ENCODE measurements at regions not wholly inside any gene's neighbourhood (a gene's known extent, or its start where the extent isn't known, plus 50 kb on each side); places are given as distances from the start of the nearest gene placed in this dataset.

GRCh38 chr2:39514825-39515224 lies 77.7 kb upstream of the MAP4K3 start:
- DNase-seq (ENCODE audit: low spot score) = no peak

- DNase-seq (ENCODE audit: low spot score) = no peak
These were observed 78.3 kb upstream of the MAP4K3 start for GRCh38 chr2:39515273-39515896.

- no peak for DNase-seq (ENCODE audit: low spot score)
These were observed 78.8 kb upstream of the MAP4K3 start for GRCh38 chr2:39515897-39516346.

DNA sequence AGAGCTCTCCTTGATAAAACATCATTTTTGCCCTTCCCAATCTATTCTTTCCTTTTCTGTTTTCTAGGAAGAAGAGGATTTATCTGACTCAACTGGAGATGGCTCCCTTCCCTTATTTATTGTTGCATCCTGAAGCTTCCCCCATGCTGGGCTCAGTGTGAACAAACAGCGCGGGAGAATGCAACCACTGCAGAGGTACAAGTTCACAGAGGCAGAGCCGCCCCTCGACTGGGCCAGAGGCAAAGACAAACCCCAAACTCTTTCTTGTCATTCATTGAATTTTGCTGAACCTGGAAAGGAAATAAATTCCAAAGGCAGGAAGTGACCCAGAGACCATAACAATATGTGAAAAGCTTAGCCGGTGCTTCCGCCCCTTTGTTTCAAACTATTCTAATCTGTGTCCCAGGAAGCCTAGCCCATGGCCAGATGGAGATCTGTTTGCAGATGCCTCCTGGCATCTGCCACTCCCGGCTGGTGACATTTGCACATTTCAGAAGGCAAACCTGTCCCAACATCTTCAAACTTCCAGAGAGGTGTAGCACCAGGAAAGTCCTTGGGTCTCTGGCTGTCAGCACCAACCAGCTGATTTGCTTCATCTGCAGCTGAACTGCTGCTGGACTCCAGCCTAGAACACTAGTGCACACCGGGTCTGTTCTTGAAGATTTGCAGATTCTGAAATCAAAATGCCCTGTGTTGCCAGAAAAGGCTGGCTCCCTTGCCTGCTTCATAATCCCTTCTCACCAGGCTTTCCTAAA lies 79.4 kb upstream of the MAP4K3 start:
- DNase-seq (ENCODE audit: low spot score) = peak; percentile 89

- DNase-seq (ENCODE audit: low spot score) = no peak
These were observed 80.0 kb upstream of the MAP4K3 start for GRCh38 chr2:39517102-39517436.

DNA sequence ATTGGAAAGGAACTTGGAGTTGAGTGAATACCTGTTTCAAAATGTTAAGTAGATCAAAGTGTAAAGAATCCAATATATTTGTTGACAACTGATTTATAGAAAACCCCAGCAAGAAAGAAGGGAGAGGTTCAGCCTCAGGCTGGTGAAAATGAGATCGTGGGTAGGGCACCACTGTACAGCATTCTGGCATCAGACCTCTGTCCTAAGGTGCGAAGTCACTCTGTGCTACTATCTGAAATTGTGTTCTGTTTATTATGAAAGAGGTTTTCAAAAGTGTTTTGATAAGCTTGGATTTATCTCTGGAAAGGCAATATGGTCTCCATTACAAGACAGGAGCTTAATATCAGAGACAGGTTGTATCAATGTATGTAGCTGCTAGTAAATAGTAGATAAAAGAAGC lies 80.5 kb upstream of the MAP4K3 start:
- DNase-seq (ENCODE audit: low spot score) = no peak

GRCh38 chr2:39519886-39520285 lies 82.8 kb upstream of the MAP4K3 start:
- DNase-seq (ENCODE audit: low spot score) = no peak

GRCh38 chr2:39521876-39522517 lies 84.9 kb upstream of the MAP4K3 start:
- DNase-seq (ENCODE audit: low spot score) = no peak

DNA sequence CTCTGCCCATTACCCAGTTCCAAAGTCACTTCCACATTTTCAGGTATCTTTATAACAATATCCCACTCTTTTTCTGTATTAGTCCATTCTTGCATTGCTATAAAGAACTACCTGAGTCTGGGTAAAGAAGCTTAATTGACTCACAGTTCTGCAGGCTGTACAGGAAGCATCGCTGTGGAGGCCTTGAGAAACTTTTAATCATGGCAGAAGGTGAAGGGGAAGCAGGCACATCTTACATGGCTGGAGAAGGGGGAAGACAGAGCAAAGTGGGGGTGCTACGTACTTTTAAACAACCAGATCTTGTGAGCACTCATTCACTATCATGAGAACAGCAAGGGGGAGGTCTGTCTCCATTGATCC lies 85.4 kb upstream of the MAP4K3 start:
- no peak for DNase-seq (ENCODE audit: low spot score)

DNA sequence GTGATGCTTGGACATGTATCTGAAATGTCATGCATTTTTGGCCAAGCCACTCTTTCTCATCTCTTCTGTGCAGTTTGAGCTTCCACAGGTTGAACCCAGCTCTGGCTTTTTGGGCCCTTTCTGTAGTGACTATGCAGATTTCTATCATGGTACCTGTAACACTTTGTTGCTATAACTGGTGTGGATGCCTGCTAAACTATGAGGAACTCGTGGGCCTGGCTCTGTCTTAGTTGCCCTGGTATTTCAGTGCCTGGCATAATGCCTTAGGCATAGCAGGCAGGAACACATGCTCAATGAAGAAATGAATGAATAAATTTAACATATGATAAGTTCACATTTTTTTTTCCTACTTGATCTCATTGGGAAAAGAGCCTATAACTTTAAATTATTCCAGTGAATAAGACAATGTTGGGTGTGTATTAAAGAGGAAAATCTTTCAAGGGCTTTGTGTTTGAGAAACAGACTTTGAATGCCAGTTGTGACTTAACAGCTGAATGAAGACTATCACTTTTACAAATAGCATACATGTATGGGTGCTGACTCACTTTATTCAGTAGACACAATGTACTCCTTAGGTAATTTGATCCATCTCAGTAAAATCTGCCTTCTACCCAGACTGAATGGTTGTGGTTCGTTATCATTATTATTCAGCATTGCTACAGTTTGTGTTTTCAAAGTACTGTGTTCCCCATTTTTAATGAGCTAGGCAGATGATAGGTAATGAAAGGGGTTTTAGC lies 86.4 kb upstream of the MAP4K3 start:
- DNase-seq (ENCODE audit: low spot score) = peak; percentile 57

DNA sequence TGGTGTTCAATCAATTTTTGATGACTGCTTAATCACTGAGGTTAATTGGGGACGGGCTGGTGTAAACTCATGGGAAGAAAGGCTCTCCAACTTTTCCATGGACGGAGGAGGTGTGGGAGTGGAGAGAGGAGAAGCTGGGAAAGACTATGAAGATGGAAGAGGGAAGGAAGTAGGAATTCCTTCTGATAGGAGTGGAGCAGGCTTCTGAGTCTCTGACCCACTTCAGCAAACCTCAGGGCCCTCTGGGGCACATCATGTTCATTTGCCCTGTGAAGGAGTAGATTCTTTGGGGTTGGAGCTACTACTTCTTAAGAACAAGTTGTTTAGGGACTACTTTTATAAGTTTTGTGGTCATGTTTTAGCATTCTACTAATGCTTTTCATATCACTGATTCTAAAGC lies 87.0 kb upstream of the MAP4K3 start:
- no peak for DNase-seq (ENCODE audit: low spot score)

DNA sequence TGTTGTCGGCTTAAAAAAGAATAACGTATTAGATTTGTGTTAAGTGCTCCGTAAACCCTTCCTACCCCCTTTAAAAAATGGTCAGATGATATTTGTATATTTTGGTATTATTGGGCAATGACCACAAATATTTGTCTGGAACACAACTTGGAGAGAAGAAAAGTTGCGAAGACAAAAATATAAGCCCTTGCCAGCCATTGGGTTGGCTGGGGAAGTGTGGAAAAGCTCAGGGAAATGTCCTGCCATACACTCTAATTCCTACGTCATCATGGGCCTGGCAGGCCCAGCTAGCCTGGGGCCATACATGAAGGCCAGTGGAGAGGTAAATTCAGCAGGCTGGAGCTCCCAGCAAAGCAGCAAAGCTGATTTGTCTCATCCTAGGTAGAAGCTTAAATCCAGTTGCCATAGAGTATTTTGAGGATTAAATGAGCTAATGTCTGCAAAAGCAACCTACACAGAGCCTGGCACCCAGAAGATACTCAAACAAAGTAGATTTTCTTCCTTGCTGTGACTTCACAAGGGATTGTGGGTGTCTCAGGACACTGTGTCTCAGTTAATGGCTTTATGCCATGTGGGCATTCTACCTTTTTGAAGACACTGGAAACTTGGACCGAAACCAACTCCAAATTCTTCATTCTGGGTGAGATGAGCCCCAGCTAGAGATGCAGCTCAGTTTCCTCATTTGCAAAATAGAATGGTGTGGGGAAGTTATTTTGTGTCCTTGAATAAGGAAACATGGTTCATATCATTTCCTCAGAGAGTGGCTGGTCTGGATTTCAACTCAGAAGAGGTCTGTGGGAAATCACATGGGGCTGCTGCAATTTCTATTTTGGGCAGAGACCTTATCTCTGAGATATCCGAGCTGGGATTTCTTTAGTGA lies 87.9 kb upstream of the MAP4K3 start:
- no peak for DNase-seq (ENCODE audit: low spot score)

DNA sequence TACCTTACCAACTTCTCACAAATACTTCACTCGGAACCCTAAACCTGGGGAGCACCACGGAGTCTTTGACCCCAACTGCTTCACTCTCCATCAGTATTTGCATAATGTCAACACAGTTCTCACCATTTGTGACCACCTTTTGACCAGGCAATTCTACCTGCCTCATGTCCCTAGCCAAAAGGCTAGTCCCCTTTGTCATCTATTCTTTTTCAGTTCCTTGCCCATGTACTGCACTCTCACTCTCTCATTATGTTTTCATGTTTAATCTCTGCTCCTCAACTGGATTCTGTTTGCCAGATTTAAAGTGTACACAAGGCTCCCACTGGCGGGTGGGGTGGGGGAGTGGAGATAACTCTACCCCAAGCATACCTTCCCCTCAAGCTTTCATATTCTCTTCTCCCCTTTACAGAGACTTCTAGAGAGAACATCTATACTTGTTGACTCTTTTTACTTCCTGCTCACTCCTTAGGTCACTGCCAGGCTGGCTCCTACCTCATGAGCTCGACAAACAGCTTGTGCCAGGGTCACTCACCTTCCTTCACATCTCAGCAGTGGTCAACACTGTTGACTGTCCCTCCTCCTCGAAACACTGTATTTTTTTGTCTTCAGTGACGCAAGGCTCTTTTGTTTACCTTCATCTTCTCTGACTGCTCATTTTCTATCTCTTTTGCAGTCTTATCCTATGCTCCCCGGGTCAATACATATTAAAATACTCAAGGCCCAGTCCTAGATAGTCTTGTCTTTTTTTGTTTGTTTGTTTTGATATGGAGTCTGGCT lies 88.7 kb upstream of the MAP4K3 start:
- no peak for DNase-seq (ENCODE audit: low spot score)

- no peak for DNase-seq (ENCODE audit: low spot score)
These were observed 91.6 kb upstream of the MAP4K3 start for GRCh38 chr2:39528701-39529100.

DNA sequence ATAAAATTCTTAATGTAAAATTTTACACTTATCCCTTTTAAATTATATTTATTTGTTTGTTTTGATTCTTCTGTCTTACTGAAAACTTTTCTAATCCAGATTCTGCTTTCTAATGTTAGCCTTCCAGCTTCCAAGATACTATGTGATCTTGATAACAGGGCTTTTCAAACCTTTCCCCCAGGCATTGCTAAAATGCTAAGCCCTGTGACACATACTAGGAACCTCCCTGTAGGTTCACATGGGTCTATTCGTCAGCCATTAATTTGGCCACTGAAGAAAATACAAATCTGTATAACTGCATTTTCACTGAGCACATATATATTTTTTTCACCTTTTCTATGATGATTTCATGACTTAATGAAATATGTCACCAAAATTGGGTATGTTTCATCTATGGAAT lies 92.8 kb upstream of the MAP4K3 start:
- DNase-seq (ENCODE audit: low spot score) = no peak

GRCh38 chr2:39530411-39530866 lies 93.4 kb upstream of the MAP4K3 start:
- peak; percentile 85 for DNase-seq (ENCODE audit: low spot score)

- DNase-seq (ENCODE audit: low spot score) = no peak
These were observed 94.2 kb upstream of the MAP4K3 start for GRCh38 chr2:39531220-39531777.

DNA sequence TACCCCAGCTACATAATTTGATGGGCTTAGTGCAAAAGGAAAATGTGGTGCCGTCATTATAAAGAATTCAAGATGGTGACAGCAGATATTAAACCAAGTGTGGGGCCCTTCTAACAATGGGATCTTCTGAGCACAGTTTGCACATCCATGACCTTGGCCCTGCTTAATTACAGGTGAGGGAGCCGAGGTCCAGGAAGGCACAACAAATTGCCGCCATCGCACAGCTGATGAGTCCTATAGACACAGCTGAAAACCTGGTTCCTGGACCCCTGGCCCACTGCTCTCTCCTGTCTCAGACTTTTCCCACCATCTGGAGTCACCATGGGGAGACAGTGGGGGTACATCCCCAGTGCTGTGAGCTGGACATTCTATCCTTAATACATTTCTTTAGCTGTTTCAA lies 95.8 kb upstream of the MAP4K3 start:
- no peak for DNase-seq (ENCODE audit: low spot score)

DNA sequence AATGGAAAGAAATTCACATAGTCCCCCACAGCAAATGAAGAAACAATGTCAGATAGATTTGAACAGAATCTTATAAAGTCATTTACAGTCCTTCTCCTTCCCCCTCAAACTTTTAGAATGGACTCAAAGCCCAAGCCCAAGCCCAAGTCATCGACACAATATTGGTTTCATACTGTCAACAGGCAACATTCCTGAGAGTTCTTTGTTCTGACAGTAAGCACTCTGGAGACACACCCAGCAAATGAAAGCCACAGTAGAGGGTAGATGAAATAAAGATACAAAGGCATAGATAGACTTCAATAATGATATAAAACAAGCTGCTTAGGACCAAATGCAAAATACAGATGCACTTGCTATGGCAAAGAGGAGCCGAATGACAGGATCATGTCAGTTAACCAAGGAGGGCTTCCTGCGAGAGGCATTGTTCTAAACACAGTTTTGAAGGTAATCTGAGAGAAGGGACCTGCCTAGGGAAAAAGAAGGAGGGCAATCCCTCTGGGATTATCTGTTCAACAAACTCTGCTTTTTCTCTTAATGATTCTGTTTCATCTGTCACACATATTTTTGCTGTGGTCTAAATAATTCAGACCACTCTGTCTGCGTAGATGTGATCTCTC lies 97.1 kb upstream of the MAP4K3 start:
- DNase-seq (ENCODE audit: low spot score) = no peak

GRCh38 chr2:39535636-39536185 lies 98.6 kb upstream of the MAP4K3 start:
- DNase-seq (ENCODE audit: low spot score) = no peak

All from kidney capillary endothelial cell (primary cell).